Activated CD8-positive, alpha-beta T cell treated with anti-CD3 and anti-CD28 coated beads for 36 hours (primary cell): ENCODE measurements at regions not wholly inside any gene's neighbourhood (a gene's known extent, or its start where the extent isn't known, plus 50 kb on each side); places are given as distances from the start of the nearest gene placed in this dataset.

Experiments
- ATAC-seq: fragments of 200-7000 bp; cut with Tn5 transposase; one replicate; pipeline ENCODE4 v1.10.0; 2021; ENCODE audit warnings: mild to moderate bottlenecking, moderate library complexity
- CTCF ChIA-PET: fragments of 350-600 bp; sonication (Branson Sonifier 250); formaldehyde crosslinking; loops from one replicate; lab custom pipeline; 2021; ENCODE audit warnings: antibody characterized with exemption; lab: Charles Lee
- POLR2A ChIA-PET: fragments of 350-600 bp; sonication (Branson Sonifier 250); formaldehyde crosslinking; loops from one replicate; lab custom pipeline; 2021; ENCODE audit warnings: antibody characterized with exemption; lab: Charles Lee
- DNase-seq: peaks from one replicate; pipeline ENCODE4 v3.0.0-alpha.2; 2020
- H3K27ac Mint-ChIP-seq: one replicate; pipeline ENCODE4 v1.8.0; 2021; ENCODE audit warnings: mild to moderate bottlenecking, mixed read lengths
- H3K27me3 Mint-ChIP-seq: one replicate; pipeline ENCODE4 v1.8.0; 2021; ENCODE audit warnings: mixed read lengths
- H3K36me3 Mint-ChIP-seq: one replicate; pipeline ENCODE4 v1.8.0; 2021; ENCODE audit warnings: low read depth, mixed read lengths
- H3K4me1 Mint-ChIP-seq: one replicate; pipeline ENCODE4 v1.8.0; 2021; ENCODE audit warnings: low read depth, mixed read lengths
- H3K4me3 Mint-ChIP-seq: one replicate; pipeline ENCODE4 v1.8.0; 2021; ENCODE audit warnings: mild to moderate bottlenecking, moderate library complexity, mixed read lengths
- H3K9me3 Mint-ChIP-seq: one replicate; pipeline ENCODE4 v1.8.0; 2021; ENCODE audit warnings: mixed read lengths
- intact Hi-C: fragments of 100-400 bp; cut with micrococcal nuclease; formaldehyde crosslinking; loops from one replicate; pipeline ENCODE4 v1.10.0; 2022
- TF ChIP-seq, protein P1 (sequence below): fragments of 200-600 bp; IDR thresholded peaks from one replicate; pipeline ENCODE4 v1.8.0; 2022; ENCODE audit warnings: antibody characterized with exemption, mild to moderate bottlenecking

GRCh38 chr3:132840201-132840700, 118.0 kb upstream of the NPHP3 start:
- ChIA-PET POLR2A (no interaction called here), CTCF (no interaction called here)
- TF ChIP-seq, protein P1, sequence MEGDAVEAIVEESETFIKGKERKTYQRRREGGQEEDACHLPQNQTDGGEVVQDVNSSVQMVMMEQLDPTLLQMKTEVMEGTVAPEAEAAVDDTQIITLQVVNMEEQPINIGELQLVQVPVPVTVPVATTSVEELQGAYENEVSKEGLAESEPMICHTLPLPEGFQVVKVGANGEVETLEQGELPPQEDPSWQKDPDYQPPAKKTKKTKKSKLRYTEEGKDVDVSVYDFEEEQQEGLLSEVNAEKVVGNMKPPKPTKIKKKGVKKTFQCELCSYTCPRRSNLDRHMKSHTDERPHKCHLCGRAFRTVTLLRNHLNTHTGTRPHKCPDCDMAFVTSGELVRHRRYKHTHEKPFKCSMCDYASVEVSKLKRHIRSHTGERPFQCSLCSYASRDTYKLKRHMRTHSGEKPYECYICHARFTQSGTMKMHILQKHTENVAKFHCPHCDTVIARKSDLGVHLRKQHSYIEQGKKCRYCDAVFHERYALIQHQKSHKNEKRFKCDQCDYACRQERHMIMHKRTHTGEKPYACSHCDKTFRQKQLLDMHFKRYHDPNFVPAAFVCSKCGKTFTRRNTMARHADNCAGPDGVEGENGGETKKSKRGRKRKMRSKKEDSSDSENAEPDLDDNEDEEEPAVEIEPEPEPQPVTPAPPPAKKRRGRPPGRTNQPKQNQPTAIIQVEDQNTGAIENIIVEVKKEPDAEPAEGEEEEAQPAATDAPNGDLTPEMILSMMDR: no peak
- H3K27ac Mint-ChIP-seq: no peak overlapping the region
- H3K9me3 Mint-ChIP-seq: no peaks in the 10 kb centered on the region
- intact Hi-C loops: no loop called here
- H3K36me3 Mint-ChIP-seq: no peaks in the 10 kb centered on the region
- H3K4me3 Mint-ChIP-seq: no peak overlapping the region
- DNase-seq (no peak), ATAC-seq (no peak)
- no peaks in the 10 kb centered on the region for H3K4me1 Mint-ChIP-seq
- H3K27me3 Mint-ChIP-seq: peaks cover 7% of the 10 kb centered on the region

GRCh38 chr3:132838477-132838876, 116.3 kb upstream of the NPHP3 start:
- Mint-ChIP-seq H3K27ac (no peak overlapping the region), H3K36me3 (no peaks in the 10 kb centered on the region), H3K4me3 (no peak overlapping the region), H3K4me1 (no peaks in the 10 kb centered on the region), H3K9me3 (no peaks in the 10 kb centered on the region), H3K27me3 (peaks cover 10% of the 10 kb centered on the region)
- ChIA-PET POLR2A (no interaction called here), CTCF (no interaction called here)
- TF ChIP-seq, protein P1: no peak
- no peak for DNase-seq
- intact Hi-C loops: no loop called here
- no peak for ATAC-seq

- no peak overlapping the region for H3K27ac Mint-ChIP-seq
- CTCF ChIA-PET: no interaction called here
- H3K27me3 Mint-ChIP-seq: peaks cover 7% of the 10 kb centered on the region
These were observed 115.4 kb upstream of the NPHP3 start for GRCh38 chr3:132837615-132838014.

GRCh38 chr3:132834356-132834755, 112.1 kb upstream of the NPHP3 start:
- intact Hi-C loops: no loop called here
- TF ChIP-seq, protein P1: no peak
- ATAC-seq: no peak
- Mint-ChIP-seq H3K4me1 (no peaks in the 10 kb centered on the region), H3K27ac (no peak overlapping the region), H3K4me3 (no peak overlapping the region), H3K36me3 (no peaks in the 10 kb centered on the region), H3K27me3 (peaks cover 10% of the 10 kb centered on the region), H3K9me3 (no peaks in the 10 kb centered on the region)
- CTCF ChIA-PET: no interaction called here
- DNase-seq: no peak
- POLR2A ChIA-PET: no interaction called here

More at GRCh38 chr3:132837615-132838014, 115.4 kb upstream of the NPHP3 start:
- H3K9me3 Mint-ChIP-seq: no peaks in the 10 kb centered on the region
- H3K36me3 Mint-ChIP-seq: no peaks in the 10 kb centered on the region
- intact Hi-C loops: no loop called here
- POLR2A ChIA-PET: no interaction called here
- H3K4me1 Mint-ChIP-seq: no peaks in the 10 kb centered on the region
- ATAC-seq: no peak
- TF ChIP-seq, protein P1: no peak
- no peak overlapping the region for H3K4me3 Mint-ChIP-seq
- no peak for DNase-seq

- ChIA-PET CTCF (no interaction called here), POLR2A (no interaction called here)
- TF ChIP-seq, protein P1: no peak
- intact Hi-C loops: no loop called here
- Mint-ChIP-seq H3K27me3 (peaks cover 5% of the 10 kb centered on the region), H3K27ac (no peak overlapping the region), H3K4me3 (no peak overlapping the region), H3K9me3 (no peaks in the 10 kb centered on the region), H3K4me1 (no peaks in the 10 kb centered on the region), H3K36me3 (no peaks in the 10 kb centered on the region)
- ATAC-seq (no peak), DNase-seq (no peak)
These were observed 106.9 kb upstream of the NPHP3 start for GRCh38 chr3:132829101-132829500.
